Small intestine (tissue), 7 donors: ENCODE measurements at regions not wholly inside any gene's neighbourhood (a gene's known extent, or its start where the extent isn't known, plus 50 kb on each side); places are given as distances from the start of the nearest gene placed in this dataset.

ENCODE experiments used
- DNase-seq, 2 donors: peaks; one replicate each; pipeline versions ENCODE4 v3.0.0 to v3.0.0-alpha.2; 2013
- FAIRE-seq: peaks from 2 replicates; lab custom pipeline; 2012; peaks lifted over from hg19 to GRCh38; lab: Jason Lieb, UNC
- H3K27ac ChIP-seq, 3 donors: one replicate each; pipeline ENCODE4 v1.5.1; 2013; ENCODE audit warnings: low read length in 2 of 3, mild to moderate bottlenecking in 2 of 3, control low read depth in 1 of 3, inconsistent platforms in 1 of 3, low read depth in 1 of 3, moderate library complexity in 1 of 3
- H3K27me3 ChIP-seq, 3 donors: one replicate each; pipeline ENCODE4 v1.6.1; 2013; ENCODE audit warnings: low read length in 3 of 3, inconsistent platforms in 1 of 3; ENCODE audit not compliant: control insufficient read depth in 3 of 3, insufficient read depth in 3 of 3
- H3K36me3 ChIP-seq, 3 donors: one replicate each; pipeline ENCODE4 v1.6.1; 2013; ENCODE audit warnings: low read length in 3 of 3, inconsistent platforms in 1 of 3, low read depth in 1 of 3, mild to moderate bottlenecking in 1 of 3, moderate library complexity in 1 of 3; ENCODE audit not compliant: control insufficient read depth in 3 of 3, insufficient read depth in 2 of 3
- H3K4me1 ChIP-seq, 3 donors: one replicate each; pipeline ENCODE4 v1.6.1; 2013; ENCODE audit warnings: low read length in 2 of 3, inconsistent platforms in 1 of 3, low read depth in 1 of 3, mild to moderate bottlenecking in 1 of 3, moderate library complexity in 1 of 3; ENCODE audit not compliant: control insufficient read depth in 3 of 3, insufficient read depth in 2 of 3
- H3K4me3 ChIP-seq, 3 donors: one replicate each; pipeline ENCODE4 v1.5.1; 2013; ENCODE audit warnings: low read length in 3 of 3, control low read depth in 1 of 3, inconsistent platforms in 1 of 3, low read depth in 1 of 3, mild to moderate bottlenecking in 1 of 3, moderate library complexity in 1 of 3
- H3K9me3 ChIP-seq, 2 donors: one replicate each; pipeline ENCODE4 v1.6.1; 2013; ENCODE audit warnings: low read depth in 1 of 2, low read length in 1 of 2; ENCODE audit not compliant: control insufficient read depth in 2 of 2, insufficient read depth in 1 of 2
- WGBS, 3 donors: extraction: QIAGEN DNeasy Blood & Tissue Kit; methylation state at CpG; one replicate each; pipeline ENCODE4 v1.1.7; 2013; 5-methylcytosine and 5-hydroxymethylcytosine counted together
- donor health status: healthy with polysubstance abuse.
- donor health status: control.
- donor health status: control.
- donor health status: Bipolar disorder and iron deficiency.
- donor health status: healthy.

DNA sequence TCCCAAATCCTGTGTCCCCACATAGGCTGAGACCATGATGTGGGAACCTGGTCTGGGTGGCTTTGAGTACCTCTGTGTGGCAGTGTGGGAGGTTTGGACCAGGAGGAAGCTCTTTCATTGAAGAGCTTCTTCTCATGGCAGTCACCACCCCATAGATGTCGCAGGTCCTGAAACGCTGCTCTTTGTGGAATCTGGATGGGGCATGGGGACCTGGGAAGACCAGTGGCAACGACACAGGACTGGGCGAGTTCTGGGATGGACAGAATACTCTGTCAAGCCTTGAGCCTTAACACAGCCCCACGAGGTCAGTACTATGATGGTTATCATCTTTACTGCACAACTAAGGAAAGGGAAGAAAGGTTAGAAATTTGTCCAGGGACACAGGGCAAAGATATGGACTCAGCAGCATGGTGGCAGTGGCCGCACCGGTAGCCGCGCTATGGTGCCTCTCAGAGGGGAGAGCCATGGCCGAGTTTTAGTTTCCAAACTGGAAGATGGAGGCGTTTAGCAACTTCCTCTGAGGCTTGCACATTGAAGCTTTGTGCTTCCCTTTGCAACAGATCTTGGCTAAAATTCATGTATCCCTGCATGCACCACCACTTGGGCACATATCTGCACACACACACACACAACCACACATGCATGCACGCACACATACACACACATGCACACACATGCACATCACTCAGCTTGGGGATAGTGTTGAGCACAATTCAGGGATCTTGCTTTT, 117.7 kb upstream of the C1orf174 start:
- Histone ChIP-seq H3K4me1 (no peaks in the 10 kb centered on the region), H3K4me3 (no peak overlapping the region), H3K36me3 (no peaks in the 10 kb centered on the region), H3K9me3 (no peaks in the 10 kb centered on the region), H3K27ac (no peak overlapping the region), H3K27me3 (no peaks in the 10 kb centered on the region)
- 81 to 84% (median 82%) methylated on average over 12 of the region's 12 CpGs for WGBS, 3 donors
- DNase-seq (no peak), FAIRE-seq (no peak)

GRCh38 chr1:4018466-4019146, 118.5 kb upstream of the C1orf174 start:
- no peaks in the 10 kb centered on the region for H3K9me3 ChIP-seq
- FAIRE-seq (no peak), DNase-seq (no peak)
- 84 to 89% (median 88%) methylated on average over 25 of the region's 25 CpGs for WGBS, 3 donors
- H3K27me3 ChIP-seq = no peaks in the 10 kb centered on the region
- no peaks in the 10 kb centered on the region for H3K36me3 ChIP-seq
- no peak overlapping the region for H3K27ac ChIP-seq
- H3K4me3 ChIP-seq = no peak overlapping the region
- no peaks in the 10 kb centered on the region for H3K4me1 ChIP-seq

DNA sequence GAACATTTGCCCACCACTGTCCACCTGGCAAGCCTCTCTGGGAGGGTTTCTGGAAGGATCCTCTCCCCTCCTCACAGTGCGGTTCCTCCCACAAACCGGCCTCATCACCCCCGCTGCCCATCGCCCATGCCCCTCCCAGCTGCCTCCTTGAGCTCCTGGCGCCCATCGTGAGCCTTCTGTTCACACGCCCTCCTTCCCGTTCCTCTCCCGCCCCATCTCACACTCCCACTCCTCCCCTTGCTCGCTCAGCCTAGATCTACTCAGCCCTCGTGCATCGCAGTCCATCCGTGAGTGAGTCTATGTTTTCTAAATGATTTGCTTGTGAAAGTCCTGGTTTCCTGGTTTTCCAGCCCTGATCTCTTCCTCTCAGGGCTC, 119.1 kb upstream of the C1orf174 start:
- Histone ChIP-seq H3K4me1 (no peaks in the 10 kb centered on the region), H3K4me3 (no peak overlapping the region), H3K36me3 (no peaks in the 10 kb centered on the region), H3K9me3 (no peaks in the 10 kb centered on the region), H3K27ac (no peak overlapping the region), H3K27me3 (no peaks in the 10 kb centered on the region)
- WGBS, 3 donors = 80 to 84% (median 83%) methylated on average over 13 of the region's 13 CpGs
- FAIRE-seq (no peak), DNase-seq (no peak)

DNA sequence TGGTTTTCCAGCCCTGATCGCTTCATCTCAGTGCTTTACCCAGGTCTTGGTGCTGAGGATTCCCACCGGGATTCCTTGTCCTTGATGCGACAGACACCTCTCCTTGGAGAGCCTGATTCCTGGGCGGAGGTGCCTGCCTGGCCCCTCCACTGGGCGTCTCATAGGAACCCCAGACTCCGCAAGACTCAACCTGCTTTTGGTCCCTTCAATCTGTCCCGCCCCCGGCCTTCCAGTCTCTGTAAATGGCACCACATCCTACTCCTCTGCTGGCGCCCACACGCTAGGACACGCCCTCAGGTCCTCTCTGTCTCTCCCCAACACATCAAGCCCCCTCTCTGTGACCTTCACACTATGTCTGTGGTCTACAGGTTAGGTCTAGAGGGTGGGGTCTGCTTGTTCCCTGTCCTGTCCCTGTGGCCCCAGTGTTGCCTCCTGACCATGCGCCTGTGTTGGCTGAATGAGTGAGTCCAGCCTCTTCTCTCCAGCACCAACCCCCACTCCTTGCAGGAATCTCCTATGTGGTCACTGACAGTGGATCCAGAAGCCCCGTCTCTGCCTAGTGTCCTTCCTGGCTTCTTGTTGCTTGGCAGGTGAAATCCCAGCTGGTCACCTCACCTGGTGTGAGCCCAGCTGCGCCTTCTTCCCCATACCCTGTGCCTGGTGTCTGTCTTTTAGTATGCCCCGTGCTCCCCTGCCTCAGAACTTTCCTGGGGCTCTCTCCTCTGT, 119.7 kb upstream of the C1orf174 start:
- no peak overlapping the region for H3K4me3 ChIP-seq
- H3K4me1 ChIP-seq = no peaks in the 10 kb centered on the region
- no peak overlapping the region for H3K27ac ChIP-seq
- FAIRE-seq (no peak), DNase-seq (no peak)
- 75 to 86% (median 77%) methylated on average over 15 of the region's 15 CpGs for WGBS, 3 donors
- H3K27me3 ChIP-seq = no peaks in the 10 kb centered on the region
- H3K36me3 ChIP-seq = no peaks in the 10 kb centered on the region
- H3K9me3 ChIP-seq = no peaks in the 10 kb centered on the region

- no peak overlapping the region for H3K27ac ChIP-seq
- no peaks in the 10 kb centered on the region for H3K9me3 ChIP-seq
- no peaks in the 10 kb centered on the region for H3K27me3 ChIP-seq
- 59 to 68% (median 61%) methylated on average over 9 of the region's 9 CpGs for WGBS, 3 donors
- no peaks in the 10 kb centered on the region for H3K36me3 ChIP-seq
- no peak for FAIRE-seq
- H3K4me1 ChIP-seq = no peaks in the 10 kb centered on the region
- no peak for DNase-seq
- H3K4me3 ChIP-seq = no peak overlapping the region
These were observed 120.4 kb upstream of the C1orf174 start for GRCh38 chr1:4020449-4020848.

DNA sequence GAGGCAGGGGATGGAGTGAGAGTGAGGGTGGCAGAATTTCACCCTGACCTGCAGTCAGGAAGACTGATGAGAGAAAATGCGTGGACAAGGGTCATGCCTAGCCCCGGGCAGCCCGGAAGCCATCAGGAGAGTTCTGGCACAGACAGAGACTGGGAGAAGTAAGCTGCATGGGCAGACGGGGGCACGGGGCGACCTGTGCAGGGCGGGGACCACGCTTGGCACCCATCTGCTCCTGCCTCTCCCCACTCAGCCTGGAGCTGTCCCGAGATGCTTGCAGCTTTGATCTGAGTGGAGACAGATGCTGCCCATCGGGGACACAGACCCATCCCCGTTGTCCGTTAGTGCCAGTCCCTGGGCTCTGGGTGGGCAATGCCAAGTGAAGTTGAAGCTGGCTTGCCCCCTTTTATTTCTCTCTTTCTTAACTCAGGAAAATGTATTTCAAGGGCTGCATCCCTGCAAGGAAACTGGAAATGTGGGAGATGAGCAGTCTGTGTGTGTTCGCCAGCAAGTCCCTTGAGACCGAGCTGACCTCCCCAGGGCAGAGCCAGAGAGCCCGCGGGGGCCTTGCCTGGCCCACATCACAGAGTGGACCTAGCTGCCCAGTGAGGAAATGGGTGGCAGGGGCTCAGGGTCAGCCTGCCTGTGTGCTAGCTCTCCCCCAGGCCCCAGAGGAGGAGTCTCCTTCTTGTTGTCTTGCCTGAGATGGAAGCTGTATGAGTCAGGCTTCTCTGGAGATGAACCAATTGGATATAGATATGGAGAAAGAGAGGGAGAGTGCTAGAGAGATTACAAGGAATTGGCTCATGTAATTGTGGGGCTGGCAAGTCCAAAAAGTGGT, 121.3 kb upstream of the C1orf174 start:
- H3K36me3 ChIP-seq = no peaks in the 10 kb centered on the region
- no peak for FAIRE-seq
- H3K4me1 ChIP-seq = no peaks in the 10 kb centered on the region
- 80 to 83% (median 82%) methylated on average over 16 of the region's 16 CpGs for WGBS, 3 donors
- no peak for DNase-seq
- no peak overlapping the region for H3K4me3 ChIP-seq
- H3K27ac ChIP-seq = no peak overlapping the region
- H3K27me3 ChIP-seq = no peaks in the 10 kb centered on the region
- H3K9me3 ChIP-seq = no peaks in the 10 kb centered on the region

DNA sequence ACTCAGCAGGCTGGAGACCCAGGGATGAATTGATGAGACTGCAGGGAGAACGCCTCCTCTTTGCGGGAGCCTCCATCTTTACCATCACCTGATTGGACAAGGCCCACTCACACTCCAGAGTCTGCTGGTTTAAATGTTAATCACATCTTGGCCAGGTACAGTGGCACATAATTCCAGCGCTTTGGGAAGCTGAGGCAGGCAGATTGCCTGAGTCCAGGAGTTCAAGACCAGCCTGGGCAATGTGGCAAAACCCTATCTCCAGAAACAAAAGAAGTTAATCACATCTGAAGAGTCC, 121.8 kb upstream of the C1orf174 start:
- FAIRE-seq (no peak), DNase-seq (no peak)
- Histone ChIP-seq H3K27ac (no peak overlapping the region), H3K4me3 (no peak overlapping the region), H3K4me1 (no peaks in the 10 kb centered on the region), H3K36me3 (no peaks in the 10 kb centered on the region), H3K9me3 (no peaks in the 10 kb centered on the region), H3K27me3 (no peaks in the 10 kb centered on the region)
- 61 to 69% (median 63%) methylated on average over 3 of the region's 3 CpGs for WGBS, 3 donors

DNA sequence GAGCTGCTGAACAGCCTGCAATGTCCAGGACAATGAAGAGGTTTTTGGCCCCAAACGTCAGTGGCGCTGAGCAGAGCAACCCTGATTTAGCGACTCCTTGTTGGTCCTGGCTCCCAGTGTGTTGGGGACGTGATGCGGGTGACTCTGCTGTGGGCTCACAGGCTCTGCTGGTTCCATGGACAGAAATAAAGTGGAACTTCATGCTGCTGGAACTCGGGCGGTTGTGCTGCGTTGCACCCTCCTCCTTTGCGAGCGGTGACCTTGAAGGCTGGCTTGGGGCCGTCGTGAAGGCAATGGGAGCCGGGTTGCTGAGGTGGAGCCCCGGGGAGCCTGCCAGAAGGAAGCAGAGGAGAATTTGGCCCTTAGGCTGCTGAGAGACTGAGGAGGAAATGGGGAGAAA, 122.6 kb upstream of the C1orf174 start:
- Histone ChIP-seq H3K27ac (no peak overlapping the region), H3K36me3 (no peaks in the 10 kb centered on the region), H3K9me3 (no peaks in the 10 kb centered on the region), H3K4me1 (no peaks in the 10 kb centered on the region), H3K4me3 (no peak overlapping the region), H3K27me3 (no peaks in the 10 kb centered on the region)
- 75 to 82% (median 78%) methylated on average over 14 of the region's 14 CpGs for WGBS, 3 donors
- no peak for FAIRE-seq
- DNase-seq = no peak
